Chondrocyte (in vitro differentiated cells): ENCODE measurements at regions not wholly inside any gene's neighbourhood (a gene's known extent, or its start where the extent isn't known, plus 50 kb on each side); places are given as distances from the start of the nearest gene placed in this dataset.

Source experiments
- DNase-seq: peaks from one replicate; pipeline ENCODE4 v3.0.0; 2021; ENCODE audit warnings: mixed read lengths, low spot score
- H3K27ac Mint-ChIP-seq: one replicate; pipeline ENCODE4 v1.8.0; 2021; ENCODE audit warnings: mild to moderate bottlenecking, moderate library complexity, mixed read lengths; ENCODE audit not compliant: unreplicated experiment
- H3K27me3 Mint-ChIP-seq: 2 replicates; pipeline ENCODE4 v1.8.0; 2021; ENCODE audit warnings: low read depth, mixed read lengths
- H3K36me3 Mint-ChIP-seq: 2 replicates; pipeline ENCODE4 v1.8.0; 2021; ENCODE audit warnings: low read depth, mixed read lengths
- H3K4me1 Mint-ChIP-seq: 2 replicates; pipeline ENCODE4 v1.8.0; 2021; ENCODE audit warnings: low read depth, mild to moderate bottlenecking, mixed read lengths
- H3K4me3 Mint-ChIP-seq: one replicate; pipeline ENCODE4 v1.8.0; 2021; ENCODE audit warnings: mild to moderate bottlenecking, moderate library complexity, mixed read lengths; ENCODE audit not compliant: unreplicated experiment
- H3K9me3 Mint-ChIP-seq: 2 replicates; pipeline ENCODE4 v1.8.0; 2021; ENCODE audit warnings: low read depth, mixed read lengths
- TF ChIP-seq, protein P1 (sequence below): fragments of 200-600 bp; sonication (generic); IDR thresholded peaks from 2 replicates; pipeline ENCODE4 v1.5.0; 2021; ENCODE audit warnings: antibody characterized with exemption, mild to moderate bottlenecking, moderate library complexity

DNA sequence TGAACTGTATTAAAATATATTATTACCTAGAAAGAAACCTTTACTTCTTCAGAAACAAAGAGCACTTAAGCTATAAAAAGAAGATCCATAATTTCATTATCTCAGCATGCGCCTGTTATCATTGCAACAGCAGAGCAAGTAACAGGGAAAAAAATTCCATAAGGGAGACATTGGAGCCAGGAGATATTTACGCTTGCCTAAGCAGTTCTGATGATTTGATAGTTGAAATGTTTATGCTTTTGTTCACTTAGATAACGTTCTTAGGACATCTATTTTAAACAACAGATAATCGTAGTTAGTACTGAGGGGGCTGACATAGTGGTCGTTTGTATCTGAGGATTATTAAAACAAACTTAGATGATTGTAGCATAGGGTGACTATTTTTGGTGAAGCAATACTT lies 252.5 kb downstream of the NNT start:
- Mint-ChIP-seq H3K27ac (no peak overlapping the region), H3K27me3 (peaks cover 25% of the 10 kb centered on the region), H3K9me3 (no peaks in the 10 kb centered on the region), H3K36me3 (no peaks in the 10 kb centered on the region), H3K4me3 (no peak overlapping the region), H3K4me1 (no peaks in the 10 kb centered on the region)
- TF ChIP-seq, protein P1, sequence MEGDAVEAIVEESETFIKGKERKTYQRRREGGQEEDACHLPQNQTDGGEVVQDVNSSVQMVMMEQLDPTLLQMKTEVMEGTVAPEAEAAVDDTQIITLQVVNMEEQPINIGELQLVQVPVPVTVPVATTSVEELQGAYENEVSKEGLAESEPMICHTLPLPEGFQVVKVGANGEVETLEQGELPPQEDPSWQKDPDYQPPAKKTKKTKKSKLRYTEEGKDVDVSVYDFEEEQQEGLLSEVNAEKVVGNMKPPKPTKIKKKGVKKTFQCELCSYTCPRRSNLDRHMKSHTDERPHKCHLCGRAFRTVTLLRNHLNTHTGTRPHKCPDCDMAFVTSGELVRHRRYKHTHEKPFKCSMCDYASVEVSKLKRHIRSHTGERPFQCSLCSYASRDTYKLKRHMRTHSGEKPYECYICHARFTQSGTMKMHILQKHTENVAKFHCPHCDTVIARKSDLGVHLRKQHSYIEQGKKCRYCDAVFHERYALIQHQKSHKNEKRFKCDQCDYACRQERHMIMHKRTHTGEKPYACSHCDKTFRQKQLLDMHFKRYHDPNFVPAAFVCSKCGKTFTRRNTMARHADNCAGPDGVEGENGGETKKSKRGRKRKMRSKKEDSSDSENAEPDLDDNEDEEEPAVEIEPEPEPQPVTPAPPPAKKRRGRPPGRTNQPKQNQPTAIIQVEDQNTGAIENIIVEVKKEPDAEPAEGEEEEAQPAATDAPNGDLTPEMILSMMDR: no peak
- DNase-seq: no peak

DNA sequence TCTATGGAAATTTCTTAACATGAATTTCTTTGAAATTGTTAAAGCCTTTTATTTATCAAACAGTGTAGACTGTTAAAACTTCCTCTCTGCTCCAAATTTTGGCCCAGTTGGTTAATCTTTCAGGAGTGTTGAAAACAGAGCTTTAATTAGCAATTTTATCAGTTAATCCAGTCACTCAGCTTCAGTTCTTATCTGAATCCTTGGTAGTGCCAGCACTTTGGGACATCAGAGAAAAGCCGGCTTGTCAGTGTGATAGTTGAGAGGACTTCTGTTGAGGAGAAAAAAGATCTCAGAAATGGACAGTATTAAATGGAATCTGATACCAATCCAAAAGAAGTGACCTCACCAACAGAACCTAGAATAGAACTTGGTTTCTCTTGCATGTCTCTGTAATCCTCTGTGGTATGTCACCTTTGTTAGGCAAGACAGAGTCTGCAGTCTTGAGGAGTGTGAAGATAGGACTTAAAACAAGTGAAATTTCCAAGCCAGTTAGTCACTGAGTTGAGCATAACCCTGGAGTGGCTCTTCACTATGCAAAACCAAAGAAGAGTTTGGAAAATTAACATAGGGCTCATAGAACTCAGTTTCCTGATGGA lies 251.8 kb downstream of the NNT start:
- Mint-ChIP-seq H3K4me3 (no peak overlapping the region), H3K4me1 (no peaks in the 10 kb centered on the region), H3K27me3 (peaks cover 27% of the 10 kb centered on the region), H3K9me3 (no peaks in the 10 kb centered on the region), H3K36me3 (no peaks in the 10 kb centered on the region), H3K27ac (no peak overlapping the region)
- no peak for DNase-seq
- TF ChIP-seq, protein P1: no peak

DNA sequence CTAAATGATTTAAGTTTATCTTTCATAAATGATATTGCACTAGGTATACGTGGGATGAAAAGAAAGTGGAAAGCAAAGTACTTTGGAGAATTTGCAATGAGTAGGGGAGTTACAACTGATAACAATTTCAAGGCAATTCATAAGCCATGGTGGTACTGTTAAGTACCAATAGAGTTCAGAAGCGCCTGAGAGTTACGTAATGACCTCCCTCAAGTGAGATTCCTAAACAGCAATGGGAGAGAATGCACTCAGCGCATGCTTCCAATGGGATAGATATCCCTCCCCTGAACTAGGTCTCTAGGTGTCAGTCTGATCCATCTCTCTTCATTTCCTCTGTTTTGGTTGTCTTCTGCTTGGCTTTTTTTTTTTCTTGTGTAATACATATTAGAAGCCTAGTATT lies 249.3 kb downstream of the NNT start:
- H3K4me3 Mint-ChIP-seq: no peak overlapping the region
- no peaks in the 10 kb centered on the region for H3K4me1 Mint-ChIP-seq
- no peak for DNase-seq
- H3K27me3 Mint-ChIP-seq: peaks cover 36% of the 10 kb centered on the region
- no peak overlapping the region for H3K27ac Mint-ChIP-seq
- no peaks in the 10 kb centered on the region for H3K36me3 Mint-ChIP-seq
- no peaks in the 10 kb centered on the region for H3K9me3 Mint-ChIP-seq
- TF ChIP-seq, protein P1: no peak

DNA sequence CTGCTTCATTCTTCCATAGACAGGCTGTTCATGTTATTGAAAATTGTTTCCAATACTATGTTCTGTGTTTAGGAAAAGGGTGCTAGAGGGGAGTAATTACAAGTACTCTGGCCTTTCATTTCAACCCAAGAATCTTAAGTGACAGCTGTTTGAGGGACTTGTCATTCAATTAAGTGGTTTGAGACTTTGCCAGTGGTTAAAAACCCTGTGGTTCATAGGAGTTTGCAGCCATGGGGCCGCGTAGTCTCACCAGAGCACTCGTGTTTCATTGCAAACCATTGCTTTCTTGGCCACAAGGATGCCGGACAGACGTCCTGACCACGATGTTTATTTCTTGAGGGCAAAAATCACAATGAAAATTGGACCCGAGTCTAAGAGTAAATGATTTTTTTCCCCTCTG lies 248.8 kb downstream of the NNT start:
- Mint-ChIP-seq H3K4me1 (no peaks in the 10 kb centered on the region), H3K36me3 (no peaks in the 10 kb centered on the region), H3K27ac (no peak overlapping the region), H3K27me3 (peaks cover 36% of the 10 kb centered on the region), H3K9me3 (no peaks in the 10 kb centered on the region), H3K4me3 (no peak overlapping the region)
- TF ChIP-seq, protein P1: no peak
- no peak for DNase-seq

DNA sequence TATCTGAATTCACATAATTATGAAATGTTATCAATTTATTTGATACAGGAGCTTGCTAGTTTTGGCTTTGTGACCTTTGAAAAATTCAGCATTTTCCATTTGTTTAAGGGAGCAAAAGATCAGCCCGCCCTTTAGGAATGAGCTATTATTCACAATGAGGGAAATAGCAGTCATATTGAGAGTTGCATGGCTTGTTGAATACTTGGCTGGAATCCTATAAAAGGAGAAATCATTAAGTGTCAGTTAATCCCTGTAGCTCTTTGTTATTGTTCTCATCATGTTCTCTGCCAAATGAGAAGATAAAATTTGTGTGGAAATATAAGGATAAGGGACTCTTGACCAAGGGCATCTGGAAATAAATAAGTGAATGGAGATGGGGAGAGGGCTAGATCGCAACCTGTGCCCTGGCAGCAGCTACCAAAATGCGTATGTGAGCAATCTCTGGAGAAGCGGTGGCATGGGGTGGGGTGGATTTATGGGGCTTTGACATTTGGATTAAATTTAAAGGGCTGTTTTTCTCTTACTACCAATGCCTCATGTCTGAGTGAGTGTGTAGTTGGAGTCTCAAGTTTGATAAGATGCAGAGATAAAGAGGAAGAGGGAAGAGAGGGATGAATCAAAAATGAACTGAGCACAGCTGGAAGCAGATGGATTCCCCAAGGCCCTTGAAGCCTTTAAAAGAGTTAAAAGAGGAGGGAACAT lies 237.6 kb downstream of the NNT start:
- H3K4me1 Mint-ChIP-seq: peaks cover 16% of the 10 kb centered on the region
- no peak overlapping the region for H3K4me3 Mint-ChIP-seq
- H3K27ac Mint-ChIP-seq: no peak overlapping the region
- no peak for DNase-seq
- H3K36me3 Mint-ChIP-seq: no peaks in the 10 kb centered on the region
- TF ChIP-seq, protein P1: no peak
- H3K9me3 Mint-ChIP-seq: no peaks in the 10 kb centered on the region
- peaks cover 21% of the 10 kb centered on the region for H3K27me3 Mint-ChIP-seq
